ENCODE measurements at regions not wholly inside any gene's neighbourhood (a gene's known extent, or its start where the extent isn't known, plus 50 kb on each side); places are given as distances from the start of the nearest gene placed in this dataset.
"Not testable (repeated sequence)": the region's sequence is repeated elsewhere in the genome, so short reads cannot be mapped to it uniquely, and the experiment has no call there.

DNA sequence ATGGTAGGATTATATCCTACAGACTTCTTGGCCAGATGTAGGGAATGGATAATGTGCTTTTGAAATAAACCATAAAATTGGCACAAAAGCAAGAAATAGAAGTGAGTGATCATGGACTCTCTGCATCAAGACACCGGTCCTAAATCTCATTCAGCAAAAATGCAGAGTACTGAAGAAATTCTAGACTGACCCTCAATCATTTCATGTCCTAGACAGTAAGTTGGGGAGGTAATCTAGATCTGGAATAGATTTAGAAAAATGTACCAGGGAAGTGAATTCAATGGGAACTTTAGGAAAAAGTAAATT, 69.7 kb upstream of the ADTRP start:
- Histone ChIP-seq H3K9me3 (ENCODE audit: low read length) (no peaks in the 10 kb centered on the region), H3K4me1 (ENCODE audit: insufficient read depth, low read length, poor library complexity, severe bottlenecking) (no peaks in the 10 kb centered on the region), H3K9me2 (ENCODE audit: insufficient read depth, low read length) (no peaks in the 10 kb centered on the region), H3K79me2 (ENCODE audit: insufficient read depth, low read depth, low read length) (no peaks in the 10 kb centered on the region), H3K4me3 (ENCODE audit: low read depth, low read length, poor library complexity, severe bottlenecking) (no peak overlapping the region), H3K27ac (ENCODE audit: low read depth, low read length, poor library complexity, severe bottlenecking) (no peak overlapping the region), H2AFZ (ENCODE audit: low read length) (no peak overlapping the region), H3K36me3 (ENCODE audit: insufficient read depth, low read length) (no peaks in the 10 kb centered on the region), H4K20me1 (ENCODE audit: insufficient read depth, low read length) (no peaks in the 10 kb centered on the region), H3K4me2 (ENCODE audit: low read length) (no peak overlapping the region)
- ChIA-PET CTCF (ENCODE audit: unreplicated experiment) (no interaction called here), POLR2A (no interaction called here)
- no peak for TF ChIP-seq EZH2phosphoT487 (IDR thresholded peaks at IDR 0.05; ENCODE audit: borderline replicate concordance, low read depth, low read length)
- intact Hi-C loops (cut with micrococcal nuclease; ENCODE audit: unreplicated experiment), result no loop called here
- BruUV-seq (replicated peaks), result no TSS peak
- no peak for DNase-seq (ENCODE audit: low spot score)

DNA sequence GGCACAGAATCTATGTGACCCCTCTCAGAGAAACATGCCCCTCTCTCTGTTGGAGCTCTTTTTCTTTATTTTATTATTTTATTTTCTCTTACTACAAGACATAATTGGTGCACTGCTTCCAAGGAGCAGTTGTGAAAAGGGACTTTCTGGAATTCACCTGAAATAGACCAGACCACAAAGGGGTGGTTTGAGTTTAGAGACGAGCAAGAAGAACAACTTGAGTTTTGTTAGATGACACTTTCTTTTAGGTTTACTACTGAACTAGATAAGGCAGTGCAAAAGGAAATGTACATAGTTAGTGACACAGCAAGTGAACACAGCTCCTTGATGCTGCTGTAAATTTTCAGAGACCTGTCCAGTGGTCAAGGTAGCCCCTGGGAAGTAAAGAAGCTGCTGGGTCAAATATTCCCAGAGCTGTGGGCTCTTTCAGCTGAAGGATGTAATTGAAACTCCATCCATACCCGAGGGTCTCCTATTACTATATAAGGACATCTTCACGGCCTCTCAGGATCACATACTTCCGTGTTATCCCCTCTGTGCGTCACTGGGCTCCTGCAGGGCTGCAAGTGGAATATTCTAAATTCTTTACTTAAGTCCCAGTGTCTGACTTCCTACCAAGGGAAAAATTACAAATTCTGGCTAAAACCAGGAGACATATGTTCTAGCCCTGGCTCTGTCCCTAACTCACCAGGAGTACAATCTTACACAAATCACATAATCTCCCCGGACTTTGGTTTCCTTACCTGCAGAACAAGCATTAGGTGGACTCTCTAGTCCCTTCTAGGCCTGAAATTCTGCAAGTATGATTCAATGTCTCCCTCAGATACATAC, 69.1 kb upstream of the ADTRP start:
- BruUV-seq (replicated peaks), result no TSS peak
- Histone ChIP-seq H3K79me2 (ENCODE audit: insufficient read depth, low read depth, low read length) (no peaks in the 10 kb centered on the region), H3K9me2 (ENCODE audit: insufficient read depth, low read length) (no peaks in the 10 kb centered on the region), H3K9me3 (ENCODE audit: low read length) (no peaks in the 10 kb centered on the region), H4K20me1 (ENCODE audit: insufficient read depth, low read length) (no peaks in the 10 kb centered on the region), H3K4me3 (ENCODE audit: low read depth, low read length, poor library complexity, severe bottlenecking) (no peak overlapping the region), H3K4me2 (ENCODE audit: low read length) (no peak overlapping the region), H3K36me3 (ENCODE audit: insufficient read depth, low read length) (no peaks in the 10 kb centered on the region), H3K4me1 (ENCODE audit: insufficient read depth, low read length, poor library complexity, severe bottlenecking) (no peaks in the 10 kb centered on the region), H3K27ac (ENCODE audit: low read depth, low read length, poor library complexity, severe bottlenecking) (no peak overlapping the region), H2AFZ (ENCODE audit: low read length) (no peak overlapping the region)
- no peak for TF ChIP-seq EZH2phosphoT487 (IDR thresholded peaks at IDR 0.05; ENCODE audit: borderline replicate concordance, low read depth, low read length)
- TF ChIP-seq, protein P1, sequence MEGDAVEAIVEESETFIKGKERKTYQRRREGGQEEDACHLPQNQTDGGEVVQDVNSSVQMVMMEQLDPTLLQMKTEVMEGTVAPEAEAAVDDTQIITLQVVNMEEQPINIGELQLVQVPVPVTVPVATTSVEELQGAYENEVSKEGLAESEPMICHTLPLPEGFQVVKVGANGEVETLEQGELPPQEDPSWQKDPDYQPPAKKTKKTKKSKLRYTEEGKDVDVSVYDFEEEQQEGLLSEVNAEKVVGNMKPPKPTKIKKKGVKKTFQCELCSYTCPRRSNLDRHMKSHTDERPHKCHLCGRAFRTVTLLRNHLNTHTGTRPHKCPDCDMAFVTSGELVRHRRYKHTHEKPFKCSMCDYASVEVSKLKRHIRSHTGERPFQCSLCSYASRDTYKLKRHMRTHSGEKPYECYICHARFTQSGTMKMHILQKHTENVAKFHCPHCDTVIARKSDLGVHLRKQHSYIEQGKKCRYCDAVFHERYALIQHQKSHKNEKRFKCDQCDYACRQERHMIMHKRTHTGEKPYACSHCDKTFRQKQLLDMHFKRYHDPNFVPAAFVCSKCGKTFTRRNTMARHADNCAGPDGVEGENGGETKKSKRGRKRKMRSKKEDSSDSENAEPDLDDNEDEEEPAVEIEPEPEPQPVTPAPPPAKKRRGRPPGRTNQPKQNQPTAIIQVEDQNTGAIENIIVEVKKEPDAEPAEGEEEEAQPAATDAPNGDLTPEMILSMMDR (conservative IDR thresholded peaks at IDR 0.05; ENCODE audit: low read length), result no peak
- DNase-seq (ENCODE audit: low spot score), result no peak
- ChIA-PET POLR2A (interaction anchor here (0.7 kb wide), 1 partner anchor 73 kb away, joined by 3 read pairs; no protein-coding TSS in a partner anchor), CTCF (ENCODE audit: unreplicated experiment) (no interaction called here)
- intact Hi-C loops (cut with micrococcal nuclease; ENCODE audit: unreplicated experiment), result no loop called here

DNA sequence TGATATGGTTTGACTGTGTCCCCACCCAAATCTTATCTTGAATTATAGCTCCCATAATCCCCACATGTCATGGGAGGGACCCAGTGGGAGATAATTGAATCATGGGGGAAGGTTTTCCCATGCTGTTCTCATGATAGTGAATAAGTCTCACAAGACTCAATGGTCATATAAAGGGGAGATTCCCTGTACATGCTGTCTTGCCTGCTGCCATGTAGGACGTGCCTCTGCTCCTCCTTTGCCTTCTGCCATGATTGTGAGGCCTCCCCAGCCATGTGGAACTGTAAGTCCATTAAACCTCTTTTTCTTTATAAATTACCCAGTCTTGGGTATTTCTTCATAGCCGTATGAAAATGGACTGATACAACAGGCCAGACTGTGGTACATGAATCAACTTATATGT, 68.5 kb upstream of the ADTRP start:
- intact Hi-C loops (cut with micrococcal nuclease; ENCODE audit: unreplicated experiment); H3K9me2 ChIP-seq (ENCODE audit: insufficient read depth, low read length); H4K20me1 ChIP-seq (ENCODE audit: insufficient read depth, low read length); CTCF ChIA-PET (ENCODE audit: unreplicated experiment); H3K9me3 ChIP-seq (ENCODE audit: low read length); H3K4me2 ChIP-seq (ENCODE audit: low read length); H2AFZ ChIP-seq (ENCODE audit: low read length); BruUV-seq (replicated peaks); H3K27ac ChIP-seq (ENCODE audit: low read depth, low read length, poor library complexity, severe bottlenecking); DNase-seq (ENCODE audit: low spot score); H3K79me2 ChIP-seq (ENCODE audit: insufficient read depth, low read depth, low read length); H3K36me3 ChIP-seq (ENCODE audit: insufficient read depth, low read length); H3K4me1 ChIP-seq (ENCODE audit: insufficient read depth, low read length, poor library complexity, severe bottlenecking); H3K4me3 ChIP-seq (ENCODE audit: low read depth, low read length, poor library complexity, severe bottlenecking): not testable (repeated sequence)
- POLR2A ChIA-PET, result interaction anchor here (0.7 kb wide), 1 partner anchor 74 kb away, joined by 3 read pairs; no protein-coding TSS in a partner anchor

Data from OCI-LY7 (cell line).